SK-MEL-5 (cell line): ENCODE measurements at regions not wholly inside any gene's neighbourhood (a gene's known extent, or its start where the extent isn't known, plus 50 kb on each side); places are given as distances from the start of the nearest gene placed in this dataset.

ENCODE experiments used
- DNase-seq: peaks from one replicate; pipeline ENCODE4 v3.0.0-alpha.2; 2016; ENCODE audit warnings: low read depth, low spot score
- in situ Hi-C: cut with HindIII; loops from 2 replicates; pipeline ENCODE4 v1.10.0; 2016; ENCODE audit warnings: low sequenced_read_pairs, high pct_unique_total_duplicates, low pct_unique_long_range_greater_than_20kb

GRCh38 chr6:118761645-118762044 lies 110.3 kb upstream of the CEP85L start:
- in situ Hi-C loops: no loop called here
- no peak for DNase-seq

- no peak for DNase-seq
- in situ Hi-C loops: no loop called here
Observed at GRCh38 chr6:118758946-118759345, 107.6 kb upstream of the CEP85L start.

GRCh38 chr6:118755941-118756646 lies 104.7 kb upstream of the CEP85L start:
- in situ Hi-C loops: no loop called here

GRCh38 chr6:118752803-118753202 lies 101.4 kb upstream of the CEP85L start:
- in situ Hi-C loops: no loop called here

More at GRCh38 chr6:118755941-118756646, 104.7 kb upstream of the CEP85L start:
- no peak for DNase-seq

GRCh38 chr6:118751072-118751471 lies 99.7 kb upstream of the CEP85L start:
- DNase-seq: no peak
- in situ Hi-C loops: no loop called here

More at GRCh38 chr6:118752803-118753202, 101.4 kb upstream of the CEP85L start:
- no peak for DNase-seq

- in situ Hi-C loops: no loop called here
Observed at GRCh38 chr6:118750143-118750542, 98.8 kb upstream of the CEP85L start.

GRCh38 chr6:118748311-118749062 lies 97.1 kb upstream of the CEP85L start:
- peak; percentile 84 for DNase-seq
- in situ Hi-C loops: no loop called here

More at GRCh38 chr6:118750143-118750542, 98.8 kb upstream of the CEP85L start:
- DNase-seq: no peak

- no peak for DNase-seq
- in situ Hi-C loops: no loop called here
Observed at GRCh38 chr6:118746825-118747174, 95.4 kb upstream of the CEP85L start.

- in situ Hi-C loops: no loop called here
- DNase-seq: no peak
Observed at GRCh38 chr6:118746145-118746824, 94.9 kb upstream of the CEP85L start.

GRCh38 chr6:118745156-118745555 lies 93.8 kb upstream of the CEP85L start:
- in situ Hi-C loops: no loop called here

GRCh38 chr6:118744261-118744941 lies 93.0 kb upstream of the CEP85L start:
- in situ Hi-C loops: no loop called here
- DNase-seq: no peak

More at GRCh38 chr6:118745156-118745555, 93.8 kb upstream of the CEP85L start:
- no peak for DNase-seq

- no peak for DNase-seq
- in situ Hi-C loops: no loop called here
Observed at GRCh38 chr6:118743746-118744145, 92.4 kb upstream of the CEP85L start.

- DNase-seq: no peak
- in situ Hi-C loops: no loop called here
Observed at GRCh38 chr6:118740372-118740771, 89.0 kb upstream of the CEP85L start.

- no peak for DNase-seq
- in situ Hi-C loops: no loop called here
Observed at GRCh38 chr6:118739696-118740353, 88.4 kb upstream of the CEP85L start.

GRCh38 chr6:118736440-118736839 lies 85.0 kb upstream of the CEP85L start:
- in situ Hi-C loops: no loop called here
- DNase-seq: no peak

GRCh38 chr6:118735320-118735719 lies 83.9 kb upstream of the CEP85L start:
- peak; percentile 70 for DNase-seq
- in situ Hi-C loops: no loop called here

- no peak for DNase-seq
- in situ Hi-C loops: no loop called here
Observed at GRCh38 chr6:118725944-118726343, 74.6 kb upstream of the CEP85L start.
